GM12878 (cell line): ENCODE measurements at regions not wholly inside any gene's neighbourhood (a gene's known extent, or its start where the extent isn't known, plus 50 kb on each side); places are given as distances from the start of the nearest gene placed in this dataset.

Source experiments
- ATAC-seq: fragments of 200-7000 bp; cut with Tn5 transposase; 3 replicates; pipeline ENCODE4 v1.9.1; 2020; ENCODE audit warnings: mild to moderate bottlenecking, moderate library complexity
- BruUV-seq: library from RNA; stranded (reverse); fragments of 400-500 nt; replicated peaks from 2 replicates; lab custom pipeline; 2021; lab: Mats Ljungman, UMichigan
- CTCF ChIA-PET: fragments of 300-600 bp; sonication (Branson Sonifier 250); formaldehyde crosslinking; extraction: SDS; loops from one replicate; lab custom pipeline; 2021; ENCODE audit warnings: inconsistent platforms; lab: Yijun Ruan, JAX
- POLR2A ChIA-PET: fragments of 350-600 bp; formaldehyde crosslinking; extraction: SDS; loops from one replicate; lab custom pipeline; 2021; ENCODE audit warnings: inconsistent platforms; lab: Charles Lee
- RAD21 ChIA-PET: fragments of 300-600 bp; sonication (Branson Sonifier 250); formaldehyde crosslinking; loops from one replicate; lab custom pipeline; 2023; ENCODE audit warnings: antibody characterized with exemption; ENCODE audit not compliant: unreplicated experiment; lab: Charles Lee
- SMC1A ChIA-PET: fragments of 300-600 bp; sonication (Branson Sonifier 250); formaldehyde crosslinking; loops from one replicate; lab custom pipeline; 2023; ENCODE audit not compliant: unreplicated experiment, uncharacterized antibody; lab: Charles Lee
- DNase-seq: peaks from one replicate; pipeline ENCODE4 v3.0.0-alpha.2; 2011; ENCODE audit warnings: low read depth, low spot score
- FAIRE-seq: peaks from 3 replicates; lab custom pipeline; 2011; peaks lifted over from hg19 to GRCh38; lab: Jason Lieb, UNC
- H2AFZ ChIP-seq: 2 replicates; pipeline ENCODE4 v1.6.0; 2011; ENCODE audit warnings: low read depth, low read length, control low read depth; ENCODE audit not compliant: control insufficient read depth
- H3K27ac ChIP-seq: 2 replicates; pipeline ENCODE4 v1.5.1; 2011; ENCODE audit warnings: control low read depth; ENCODE audit not compliant: control insufficient read depth, insufficient read depth
- H3K27me3 ChIP-seq, 2 experiments: replicated peaks in 1 of 2; 2 replicates each; pipeline versions ENCODE4 v1.6.0 to v1.6.1; 2011; ENCODE audit warnings: low read length in 1 of 2; ENCODE audit not compliant: control insufficient read depth in 2 of 2, insufficient read depth in 2 of 2
- H3K36me3 ChIP-seq, 2 experiments: 2 replicates each; pipeline ENCODE4 v1.5.1; 2011; ENCODE audit warnings: low read length in 1 of 2; ENCODE audit not compliant: control insufficient read depth in 2 of 2, insufficient read depth in 2 of 2
- H3K4me1 ChIP-seq: 2 replicates; pipeline ENCODE4 v1.6.1; 2011; ENCODE audit warnings: mild to moderate bottlenecking, low read length, moderate library complexity, mixed read lengths; ENCODE audit not compliant: control insufficient read depth, insufficient read depth
- H3K4me2 ChIP-seq: 2 replicates; pipeline ENCODE4 v1.6.0; 2011; ENCODE audit warnings: control low read depth; ENCODE audit not compliant: control insufficient read depth, insufficient read depth
- H3K4me3 ChIP-seq: fragments of 200-600 bp; sonication (generic); 2 replicates; pipeline ENCODE4 v1.5.1; 2016
- H3K79me2 ChIP-seq: 2 replicates; pipeline ENCODE4 v1.6.0; 2011; ENCODE audit warnings: low read length; ENCODE audit not compliant: control insufficient read depth, insufficient read depth
- H3K9ac ChIP-seq: 2 replicates; pipeline ENCODE4 v1.8.0; 2011; ENCODE audit warnings: low read length, control low read depth, mixed read lengths; ENCODE audit not compliant: control insufficient read depth, insufficient read depth
- H3K9me3 ChIP-seq: replicated peaks from 3 replicates; pipeline ENCODE4 v1.5.1; 2011; ENCODE audit warnings: mild to moderate bottlenecking, low read length; ENCODE audit not compliant: control insufficient read depth, insufficient read depth
- H4K20me1 ChIP-seq: 2 replicates; pipeline ENCODE4 v1.6.0; 2011; ENCODE audit not compliant: control insufficient read depth, insufficient read depth
- BACH1 ChIP-seq: fragments of 450-650 bp; IDR thresholded peaks from 2 replicates; pipeline ENCODE4 v1.6.1; 2017; ENCODE audit warnings: mild to moderate bottlenecking, borderline replicate concordance
- EZH2 ChIP-seq: IDR thresholded peaks from 2 replicates; pipeline ENCODE4 v1.6.1; 2012; ENCODE audit warnings: low read depth, mild to moderate bottlenecking, control low read depth, inconsistent platforms, low read length, borderline replicate concordance; ENCODE audit not compliant: control insufficient read depth
- KDM1A ChIP-seq: fragments of 200-600 bp; sonication (generic); IDR thresholded peaks from 2 replicates; pipeline ENCODE4 v1.6.1; 2016; ENCODE audit warnings: borderline replicate concordance
- POLR2AphosphoS5 ChIP-seq: IDR thresholded peaks from 2 replicates; pipeline ENCODE4 v1.6.1; 2011; ENCODE audit warnings: mild to moderate bottlenecking, low read length, inconsistent platforms
- SREBF1 ChIP-seq: IDR thresholded peaks from 2 replicates; pipeline ENCODE4 v1.6.1; 2012; ENCODE audit warnings: mild to moderate bottlenecking, low read length
- TARDBP ChIP-seq: IDR thresholded peaks from 2 replicates; pipeline ENCODE4 v1.6.1; 2016; ENCODE audit warnings: borderline replicate concordance
- TCF3 ChIP-seq: IDR thresholded peaks from 2 replicates; pipeline ENCODE4 v1.6.1; 2012; ENCODE audit warnings: low read depth, mild to moderate bottlenecking, low read length, borderline replicate concordance; ENCODE audit not compliant: insufficient read depth
- WGBS: methylation state at CpG from one replicate; pipeline ENCODE4 v1.1.6; 2016; ENCODE audit warnings: low lambda C conversion rate; ENCODE audit not compliant: insufficient replicate concordance, insufficient coverage; ENCODE audit errors: missing lambda C conversion rate; 5-methylcytosine and 5-hydroxymethylcytosine counted together
- in situ Hi-C: fragments of 300-500 bp; cut with MboI; formaldehyde crosslinking; loops from 9 replicates; pipeline ENCODE4 v1.14.3; 2018; ENCODE audit warnings: mixed read lengths
- intact Hi-C: fragments of 100-400 bp; cut with micrococcal nuclease; formaldehyde crosslinking; loops from one replicate; pipeline ENCODE4 v1.14.2; 2022; ENCODE audit not compliant: unreplicated experiment
- TF ChIP-seq, protein P1 (sequence below): fragments of 450-650 bp; IDR thresholded peaks from 2 replicates; pipeline ENCODE4 v1.6.1; 2017; ENCODE audit warnings: mild to moderate bottlenecking, moderate library complexity

DNA sequence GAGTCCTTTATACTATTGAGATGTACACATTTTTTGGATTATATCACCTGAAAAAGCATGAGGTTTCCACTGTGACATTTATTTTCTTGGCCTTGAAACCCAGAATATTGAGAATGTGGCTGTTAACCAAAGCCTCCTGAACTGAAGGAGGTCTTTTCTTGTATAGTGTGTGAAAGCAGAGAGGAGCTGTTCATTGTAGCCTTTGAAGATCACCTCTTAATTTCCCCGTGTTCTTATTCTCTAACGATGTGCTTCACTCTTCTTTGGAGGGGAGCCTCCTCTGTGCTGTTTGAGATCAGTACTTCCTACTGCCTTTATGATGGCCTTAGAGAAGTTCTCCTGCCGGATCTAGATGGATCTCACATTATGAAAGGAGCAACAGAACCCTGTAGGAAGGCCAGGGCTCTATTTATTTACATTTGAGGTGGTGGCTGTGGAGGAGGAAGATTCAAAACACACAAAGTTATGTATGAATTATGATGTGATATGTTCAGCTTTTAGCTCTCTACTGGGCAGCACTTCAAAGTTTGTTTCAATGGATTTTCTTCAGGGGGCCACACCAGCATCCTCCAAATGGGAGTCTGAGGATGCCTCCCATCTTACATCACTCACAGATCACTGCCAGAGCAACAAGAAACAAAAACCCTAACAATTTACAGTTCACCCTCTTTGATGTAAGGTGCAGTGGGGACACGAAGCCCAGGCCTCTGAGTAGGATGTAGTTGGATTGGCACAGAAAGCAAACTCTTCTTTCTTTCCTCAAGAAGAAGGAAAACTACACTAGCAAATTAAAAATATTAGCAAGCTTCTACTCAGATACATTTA lies 322.3 kb downstream of the DLEU7 start:
- no peak overlapping the region for H2AFZ ChIP-seq
- no peak overlapping the region for H3K4me3 ChIP-seq
- H3K4me1 ChIP-seq, result no peaks in the 10 kb centered on the region
- no peak overlapping the region for H3K27ac ChIP-seq
- H3K27me3 ChIP-seq, result peaks cover 0 to 13% of the 10 kb centered on the region in 2 experiments; a peak in 2 of 4 replicates
- ChIA-PET SMC1A (interaction anchor here (1.2 kb wide), 1 partner anchor 193 kb away, joined by 3 read pairs; no protein-coding TSS in a partner anchor), CTCF (interaction anchor here (1.1 kb wide), 1 partner anchor 8 kb away, joined by 5 read pairs; no protein-coding TSS in a partner anchor), RAD21 (no interaction called here), POLR2A (no interaction called here)
- in situ Hi-C loops (no loop called here), intact Hi-C loops (no loop called here)
- H3K4me2 ChIP-seq, result no peak overlapping the region
- no peak for DNase-seq
- 36% methylated on average over 4 of the region's 4 CpGs for WGBS
- no TSS peak for BruUV-seq
- no peak overlapping the region for H3K9ac ChIP-seq
- no peak for TF ChIP-seq EZH2
- TF ChIP-seq POLR2AphosphoS5, result no peak
- no peak for TF ChIP-seq TARDBP
- TF ChIP-seq BACH1, result no peak
- no peak for TF ChIP-seq TCF3
- TF ChIP-seq, protein P1, sequence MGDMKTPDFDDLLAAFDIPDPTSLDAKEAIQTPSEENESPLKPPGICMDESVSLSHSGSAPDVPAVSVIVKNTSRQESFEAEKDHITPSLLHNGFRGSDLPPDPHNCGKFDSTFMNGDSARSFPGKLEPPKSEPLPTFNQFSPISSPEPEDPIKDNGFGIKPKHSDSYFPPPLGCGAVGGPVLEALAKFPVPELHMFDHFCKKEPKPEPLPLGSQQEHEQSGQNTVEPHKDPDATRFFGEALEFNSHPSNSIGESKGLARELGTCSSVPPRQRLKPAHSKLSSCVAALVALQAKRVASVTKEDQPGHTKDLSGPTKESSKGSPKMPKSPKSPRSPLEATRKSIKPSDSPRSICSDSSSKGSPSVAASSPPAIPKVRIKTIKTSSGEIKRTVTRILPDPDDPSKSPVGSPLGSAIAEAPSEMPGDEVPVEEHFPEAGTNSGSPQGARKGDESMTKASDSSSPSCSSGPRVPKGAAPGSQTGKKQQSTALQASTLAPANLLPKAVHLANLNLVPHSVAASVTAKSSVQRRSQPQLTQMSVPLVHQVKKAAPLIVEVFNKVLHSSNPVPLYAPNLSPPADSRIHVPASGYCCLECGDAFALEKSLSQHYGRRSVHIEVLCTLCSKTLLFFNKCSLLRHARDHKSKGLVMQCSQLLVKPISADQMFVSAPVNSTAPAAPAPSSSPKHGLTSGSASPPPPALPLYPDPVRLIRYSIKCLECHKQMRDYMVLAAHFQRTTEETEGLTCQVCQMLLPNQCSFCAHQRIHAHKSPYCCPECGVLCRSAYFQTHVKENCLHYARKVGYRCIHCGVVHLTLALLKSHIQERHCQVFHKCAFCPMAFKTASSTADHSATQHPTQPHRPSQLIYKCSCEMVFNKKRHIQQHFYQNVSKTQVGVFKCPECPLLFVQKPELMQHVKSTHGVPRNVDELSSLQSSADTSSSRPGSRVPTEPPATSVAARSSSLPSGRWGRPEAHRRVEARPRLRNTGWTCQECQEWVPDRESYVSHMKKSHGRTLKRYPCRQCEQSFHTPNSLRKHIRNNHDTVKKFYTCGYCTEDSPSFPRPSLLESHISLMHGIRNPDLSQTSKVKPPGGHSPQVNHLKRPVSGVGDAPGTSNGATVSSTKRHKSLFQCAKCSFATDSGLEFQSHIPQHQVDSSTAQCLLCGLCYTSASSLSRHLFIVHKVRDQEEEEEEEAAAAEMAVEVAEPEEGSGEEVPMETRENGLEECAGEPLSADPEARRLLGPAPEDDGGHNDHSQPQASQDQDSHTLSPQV, result no peak
- TF ChIP-seq SREBF1, result no peak
- no peak for TF ChIP-seq KDM1A
- no peaks in the 10 kb centered on the region for H3K36me3 ChIP-seq
- H3K79me2 ChIP-seq, result no peaks in the 10 kb centered on the region
- ATAC-seq, result no peak
- H4K20me1 ChIP-seq, result no peaks in the 10 kb centered on the region
- no peaks in the 10 kb centered on the region for H3K9me3 ChIP-seq
- FAIRE-seq, result no peak
